ENCODE measurements at regions not wholly inside any gene's neighbourhood (a gene's known extent, or its start where the extent isn't known, plus 50 kb on each side); places are given as distances from the start of the nearest gene placed in this dataset.

DNA sequence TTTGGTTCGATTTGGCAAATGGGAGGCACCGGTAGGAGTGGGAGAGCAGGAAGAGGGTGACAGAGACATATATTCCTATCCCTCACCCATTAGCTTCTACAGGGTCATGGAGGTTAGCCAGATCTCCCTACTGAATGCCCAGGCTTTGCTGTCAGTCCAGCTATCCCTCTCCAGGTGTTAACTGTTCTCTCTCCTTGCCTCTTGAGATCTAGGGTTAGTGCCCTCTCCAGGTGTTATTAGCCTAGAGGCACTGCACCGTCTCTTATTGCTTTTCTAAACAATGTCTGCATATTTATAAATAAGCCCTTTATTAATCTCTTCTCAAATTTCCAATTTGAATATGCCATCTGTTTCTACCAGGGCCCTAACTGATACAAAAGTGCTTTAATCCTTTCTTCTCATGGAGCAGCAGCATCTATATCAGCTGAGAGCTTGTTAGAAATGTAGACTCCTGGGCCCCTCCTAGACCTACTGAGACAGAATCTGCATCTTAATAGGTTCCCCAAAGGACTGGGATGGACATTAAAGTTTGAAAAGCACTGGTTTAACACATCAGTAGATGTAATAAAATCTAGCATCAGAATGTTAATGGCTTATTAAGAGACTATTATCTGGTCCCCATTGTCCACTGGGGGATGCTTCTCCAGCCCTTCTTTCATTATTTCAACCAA, 322.5 kb upstream of the SLC24A2 start:
- no peak for DNase-seq

DNA sequence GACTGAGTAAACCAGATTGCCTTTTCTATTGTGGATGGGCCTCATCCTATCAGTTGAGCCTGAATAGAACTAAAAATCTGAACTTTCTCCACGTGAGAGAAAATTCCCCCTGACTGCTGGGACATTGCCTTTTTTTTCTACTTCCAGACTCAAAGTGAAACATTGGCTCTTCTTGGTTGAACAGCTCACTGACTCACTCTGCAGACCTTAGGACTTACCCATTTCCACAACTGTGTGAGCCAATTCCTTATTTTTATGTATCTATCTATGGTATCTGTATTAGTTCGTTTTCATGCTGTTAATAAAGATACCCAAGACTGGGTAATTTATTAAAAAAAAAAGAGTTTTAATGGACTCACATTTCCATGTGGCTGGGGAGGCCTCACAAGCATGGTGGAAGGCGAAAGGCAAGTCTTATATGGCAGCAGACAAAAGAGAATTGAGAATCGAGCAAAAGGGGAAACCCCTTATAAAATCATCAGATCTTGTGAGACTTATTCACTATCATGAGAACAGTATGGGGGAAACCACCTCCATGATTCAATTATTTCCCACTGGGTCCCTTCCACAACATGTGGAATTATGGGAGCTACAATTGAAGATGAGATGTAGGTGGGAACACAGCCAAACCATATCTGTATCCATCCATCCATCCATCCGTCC, 306.7 kb upstream of the SLC24A2 start:
- no peak for DNase-seq

DNA sequence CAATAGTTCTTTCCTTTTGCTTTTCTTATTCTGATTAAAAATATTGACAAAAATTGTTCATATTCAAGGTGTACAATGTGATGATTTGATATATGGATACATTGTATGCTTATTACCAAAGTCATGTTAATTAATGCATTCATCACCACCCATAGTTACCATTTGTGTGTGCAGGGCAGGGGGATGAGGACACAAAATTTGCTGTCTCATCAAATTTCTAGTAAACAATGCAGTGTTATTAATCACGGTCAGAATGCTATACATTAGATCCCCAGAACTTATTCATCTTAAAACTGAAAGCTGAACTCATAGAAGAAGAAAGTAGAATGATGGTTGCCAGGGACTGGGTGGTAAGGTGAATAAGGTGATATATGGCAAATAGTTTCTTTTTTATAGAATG, 303.7 kb upstream of the SLC24A2 start:
- DNase-seq: no peak

DNA sequence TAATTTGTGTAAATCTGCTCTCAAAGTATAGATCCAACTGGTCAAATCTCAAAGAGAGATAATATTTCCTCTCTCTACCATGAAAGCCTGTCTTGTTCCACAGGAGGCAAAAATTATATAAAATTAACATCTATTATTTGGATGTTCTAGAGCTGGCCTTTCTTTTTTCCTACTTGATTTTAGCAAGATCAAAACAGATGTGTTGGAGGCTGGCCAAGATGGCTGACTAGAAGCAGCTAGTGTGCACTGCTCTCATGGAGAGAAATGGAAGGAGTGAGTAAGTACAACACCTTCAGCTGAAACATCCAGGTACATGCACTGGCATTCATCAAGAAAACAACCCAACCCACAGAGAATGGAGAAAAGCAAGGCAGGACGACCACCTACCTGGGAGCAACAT, 298.6 kb upstream of the SLC24A2 start:
- no peak for DNase-seq

DNA sequence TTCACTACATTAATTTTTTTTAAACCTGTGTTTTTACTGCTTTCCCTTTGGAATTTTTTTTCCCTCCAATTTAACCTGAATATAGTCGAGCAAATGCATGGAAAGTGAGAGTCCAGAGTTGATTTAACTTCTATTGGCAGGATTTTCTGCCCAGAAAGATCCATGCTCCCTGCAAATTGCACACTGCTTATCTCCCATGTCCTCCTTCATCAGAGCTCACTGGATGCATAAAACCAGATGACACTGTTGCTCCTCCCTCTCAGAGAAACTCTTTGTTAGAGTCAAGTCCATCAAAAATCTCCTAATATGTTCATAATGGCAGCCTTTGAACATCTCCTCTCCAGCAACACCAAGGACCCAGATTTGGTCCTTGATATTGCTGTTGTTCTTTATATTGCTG, 297.0 kb upstream of the SLC24A2 start:
- no peak for DNase-seq

DNA sequence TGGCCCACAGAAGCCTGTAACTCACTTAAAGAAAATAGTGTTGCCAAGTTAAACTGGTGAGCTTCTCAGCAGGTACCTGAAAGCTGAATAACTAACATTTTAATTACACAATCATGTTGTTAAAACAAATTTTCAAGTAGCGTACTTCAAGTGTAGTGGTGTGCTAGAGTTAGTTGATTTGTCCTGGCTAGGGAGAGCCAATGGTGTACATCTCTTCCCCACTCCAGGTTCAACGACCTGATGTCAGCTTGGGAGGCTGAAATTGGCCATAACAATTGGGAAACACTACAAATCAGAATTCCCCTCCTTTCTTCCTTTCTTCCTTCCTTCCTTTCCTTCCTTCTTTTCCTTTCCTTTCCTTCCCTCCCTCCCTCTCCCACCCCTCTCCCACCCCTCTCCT, 295.3 kb upstream of the SLC24A2 start:
- no peak for DNase-seq

DNA sequence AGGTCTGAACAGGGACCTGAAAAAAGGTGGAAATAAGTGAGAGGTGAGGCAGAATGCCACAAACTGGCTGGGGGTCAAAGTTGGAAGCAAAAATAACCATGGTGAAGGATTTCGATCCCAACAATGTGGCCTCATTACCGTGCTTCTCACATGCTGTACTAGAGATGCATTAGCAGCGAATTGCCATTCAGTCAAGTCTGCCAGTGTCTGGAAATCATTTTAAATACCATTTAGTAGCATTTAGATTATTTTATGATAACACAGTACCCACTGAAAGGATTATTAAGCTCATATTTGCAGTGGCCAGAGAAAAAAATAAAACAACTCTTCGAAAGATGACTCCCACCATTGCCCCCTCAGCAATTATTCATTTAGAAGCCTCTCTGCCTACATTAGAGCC, 294.6 kb upstream of the SLC24A2 start:
- no peak for DNase-seq

DNA sequence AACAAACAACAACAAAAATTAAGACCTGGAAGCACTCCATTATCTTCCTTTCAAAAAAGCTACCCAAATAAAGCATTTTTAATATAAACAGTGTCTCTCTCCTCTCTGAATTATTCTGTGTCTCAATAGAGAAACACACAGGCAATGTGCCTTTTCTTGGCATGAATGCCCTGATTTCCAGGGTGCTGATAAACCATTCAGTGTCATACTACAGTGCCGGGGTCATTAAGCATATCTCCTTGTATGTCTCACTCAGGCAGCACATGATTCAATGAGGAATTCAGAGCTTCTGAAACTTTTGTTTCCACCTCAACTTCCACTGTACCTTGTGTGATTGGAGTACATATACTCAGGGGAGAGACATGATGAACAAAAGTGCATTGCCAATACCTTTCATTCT, 294.0 kb upstream of the SLC24A2 start:
- DNase-seq: no peak

DNA sequence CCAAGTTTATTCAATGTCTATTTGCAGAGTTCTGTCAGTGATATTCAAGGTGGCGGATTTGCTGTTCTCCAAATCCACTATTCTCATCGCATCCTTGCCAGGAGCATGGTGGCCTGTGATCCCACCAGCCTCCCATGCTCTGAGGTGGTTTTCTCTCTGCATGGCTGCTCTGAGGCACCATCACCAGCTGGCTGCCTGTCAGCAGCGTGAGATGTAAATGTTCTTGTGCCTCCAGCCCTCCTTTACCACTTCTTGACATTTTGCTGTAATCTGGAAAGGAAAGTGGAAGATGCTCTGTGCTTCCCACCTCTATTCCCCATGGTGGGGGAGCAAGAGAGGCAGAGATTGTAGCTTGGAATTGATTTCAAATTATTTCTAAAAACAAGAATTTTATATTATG, 293.6 kb upstream of the SLC24A2 start:
- DNase-seq: no peak

DNA sequence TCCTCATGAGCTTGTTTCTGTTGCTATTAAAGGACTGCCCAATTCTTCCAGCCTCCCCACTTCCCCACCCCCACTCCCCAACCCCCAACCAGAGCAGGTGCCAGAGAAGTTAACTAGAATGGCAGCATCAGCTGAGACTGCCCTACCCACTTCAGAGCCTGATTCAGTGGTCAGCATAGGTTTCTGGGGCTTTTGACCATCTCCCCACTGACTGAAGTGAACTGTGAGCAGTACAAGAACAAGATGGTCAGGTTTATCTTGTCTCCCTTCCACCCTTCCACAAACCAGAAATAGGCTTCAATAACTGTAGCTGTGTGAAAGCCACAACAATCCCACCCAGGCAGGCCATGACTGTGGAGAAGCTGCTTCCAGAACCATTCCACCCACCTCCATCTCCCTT, 289.4 kb upstream of the SLC24A2 start:
- no peak for DNase-seq

DNA sequence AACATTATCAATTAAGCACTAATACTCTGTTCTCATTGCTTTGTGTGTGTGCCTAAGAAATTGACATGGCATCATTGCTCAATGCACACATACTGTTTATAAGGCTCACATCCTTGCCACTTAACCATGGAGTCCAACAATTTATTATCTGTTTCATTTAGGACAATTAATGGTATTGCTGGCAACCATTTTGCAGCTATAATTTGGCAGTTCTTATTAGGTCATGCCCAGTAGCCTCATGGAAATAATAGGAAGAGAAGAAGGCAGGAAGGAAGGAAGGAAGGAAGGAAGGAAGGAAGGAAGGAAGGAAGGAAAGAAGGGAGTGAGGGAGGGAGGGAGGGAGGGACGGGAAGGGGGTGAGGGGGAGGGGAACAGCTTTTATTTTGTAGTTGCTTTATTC, 285.5 kb upstream of the SLC24A2 start:
- DNase-seq: no peak

DNA sequence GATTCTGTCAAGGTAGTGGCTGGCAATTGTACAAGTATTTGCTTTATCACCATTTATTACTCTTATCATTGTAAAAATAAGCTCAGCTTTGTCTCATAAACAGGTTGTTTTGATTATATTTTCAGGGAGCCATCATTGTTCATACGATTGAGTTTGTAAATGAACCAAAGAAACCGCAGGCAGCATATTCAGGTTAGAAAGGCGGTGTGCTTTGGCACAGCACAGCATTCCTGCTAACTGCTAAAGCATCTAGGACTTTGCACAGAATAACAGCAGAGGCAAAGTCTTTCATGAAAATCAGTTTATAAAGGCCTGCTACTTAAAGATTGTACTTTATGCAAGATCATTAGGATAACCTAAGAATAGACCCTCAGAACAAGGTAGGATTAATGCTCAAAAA, 281.5 kb upstream of the SLC24A2 start:
- DNase-seq: no peak

DNA sequence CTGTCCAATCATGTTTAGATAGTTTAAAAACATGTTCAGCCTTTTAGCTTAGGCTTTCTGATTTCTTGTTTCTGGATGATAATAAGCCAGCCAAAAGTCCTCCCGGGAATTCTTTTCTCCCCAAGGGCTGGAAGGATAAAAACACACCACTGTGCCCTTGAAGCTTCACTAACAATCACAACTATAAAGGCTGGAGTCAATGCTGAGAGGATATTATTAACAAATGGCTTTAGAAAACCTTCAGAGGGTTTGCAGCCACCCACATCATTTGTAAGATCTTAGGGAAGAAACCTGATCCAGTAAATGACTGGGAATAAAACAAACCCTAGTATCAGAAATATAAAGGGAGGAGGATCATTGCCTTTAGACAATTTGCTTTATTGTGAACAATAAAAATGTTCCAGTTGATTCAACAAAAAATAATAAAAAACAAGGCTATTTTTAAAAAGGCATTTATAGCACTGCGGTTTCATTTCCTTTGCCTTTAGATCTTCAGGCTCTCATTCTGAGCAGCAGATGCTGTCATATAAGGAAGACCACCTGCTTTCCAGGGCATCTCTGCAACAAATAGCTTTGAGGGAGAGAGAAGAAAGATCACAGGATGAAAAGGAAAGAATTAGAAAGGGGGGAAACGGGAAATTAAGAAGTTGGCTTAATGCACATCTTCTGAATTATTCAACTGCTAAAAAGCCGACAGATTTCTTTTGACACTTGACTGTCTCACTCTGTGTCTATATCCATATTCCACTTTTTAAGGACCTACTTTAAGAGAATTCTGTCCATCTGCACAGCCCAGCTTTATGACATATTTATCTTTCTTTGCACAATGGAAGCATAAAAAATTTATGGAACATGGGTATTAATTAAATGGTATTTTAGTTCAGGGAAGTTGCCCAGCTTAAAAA, 277.2 kb upstream of the SLC24A2 start:
- no peak for DNase-seq

DNA sequence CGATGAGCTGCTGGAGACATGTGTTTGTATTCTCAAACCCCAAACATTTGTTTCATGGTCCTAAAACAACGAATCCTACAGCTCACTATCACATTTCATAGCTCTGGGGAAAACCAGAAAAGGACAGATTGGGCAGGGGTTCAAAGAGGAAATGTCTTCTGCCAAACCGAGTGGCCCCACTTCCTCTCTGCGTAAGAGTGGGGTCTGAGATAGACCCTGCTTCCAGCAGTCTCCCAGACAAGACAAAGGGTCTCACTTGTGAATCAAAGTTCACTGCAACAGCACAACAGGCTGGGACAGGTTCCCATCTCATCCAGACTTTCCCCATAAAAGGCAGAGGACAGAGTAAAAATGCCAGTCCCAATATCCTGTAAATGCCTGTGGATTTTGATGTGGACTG, 276.2 kb upstream of the SLC24A2 start:
- DNase-seq: no peak

DNA sequence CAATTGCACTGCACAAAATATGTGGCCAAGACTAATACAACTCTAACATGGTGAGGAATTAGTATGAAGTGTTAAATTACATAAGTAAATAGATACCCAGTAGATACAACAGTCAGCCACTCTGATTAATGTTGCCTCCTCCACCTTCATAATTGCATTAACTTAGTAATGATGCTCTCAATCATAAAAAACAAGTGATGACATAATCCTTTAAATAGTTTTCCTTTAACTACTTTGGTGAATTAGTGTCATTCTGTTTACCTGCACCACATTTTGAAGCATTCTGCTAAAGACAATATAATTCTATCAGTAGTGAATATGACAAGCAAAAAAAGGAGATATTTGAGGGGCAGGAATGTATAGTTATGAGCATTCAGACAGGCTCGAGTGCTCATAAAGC, 265.9 kb upstream of the SLC24A2 start:
- DNase-seq: no peak

DNA sequence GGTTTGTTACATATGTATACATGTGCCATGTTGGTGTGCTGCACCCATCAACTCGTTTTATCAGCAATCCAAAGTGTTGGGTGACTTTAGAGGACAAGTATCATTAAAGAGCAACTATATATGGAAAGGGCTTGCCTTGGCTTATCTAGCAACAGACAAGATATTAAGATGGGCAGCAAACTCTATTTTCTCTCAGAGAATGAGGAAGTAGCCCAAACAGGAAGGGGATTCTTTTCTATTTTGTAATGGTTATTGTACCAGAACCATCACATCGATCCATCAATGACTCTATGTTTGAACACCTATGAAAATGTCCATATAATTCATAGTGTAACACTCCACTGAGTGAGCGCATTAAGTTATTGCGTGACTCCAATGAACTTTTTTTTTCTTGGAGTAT, 260.1 kb upstream of the SLC24A2 start:
- no peak for DNase-seq

DNA sequence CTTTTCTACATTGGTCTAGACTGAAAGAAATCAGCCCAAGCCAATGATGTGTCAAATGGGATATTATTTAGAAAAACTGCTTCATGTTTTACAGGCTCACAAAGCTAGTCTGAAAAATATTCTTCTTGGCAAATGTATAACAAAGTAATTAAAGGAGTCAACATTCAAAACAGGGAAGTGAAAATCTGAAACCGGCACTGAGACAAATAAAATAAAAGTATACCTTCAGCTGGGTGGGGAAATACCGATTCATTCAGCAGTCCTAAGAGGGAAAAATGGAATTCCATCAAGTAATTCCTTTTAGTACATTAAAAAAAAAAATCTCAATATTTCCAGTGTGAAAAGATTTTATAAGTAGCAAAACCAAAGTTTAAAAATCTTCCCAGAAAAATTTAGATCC, 259.6 kb upstream of the SLC24A2 start:
- no peak for DNase-seq

DNA sequence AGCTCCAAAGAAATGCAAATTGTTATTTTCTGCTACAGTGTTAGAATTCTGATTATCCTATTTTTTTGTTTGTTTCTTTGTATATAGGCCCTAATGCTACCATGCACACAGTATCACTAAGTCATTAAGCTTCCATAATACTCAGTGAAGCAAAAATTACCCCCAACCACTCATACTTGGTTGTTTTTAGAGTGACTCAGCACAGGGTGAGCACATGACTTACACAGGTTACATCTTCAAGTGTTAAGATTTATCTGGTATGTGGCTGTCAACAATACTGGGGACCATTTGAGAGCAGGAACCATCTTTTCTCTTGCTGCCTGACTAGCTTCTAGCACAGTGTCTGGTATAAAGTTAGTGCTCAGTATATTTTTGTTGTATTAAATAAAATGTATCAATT, 255.8 kb upstream of the SLC24A2 start:
- DNase-seq: no peak

DNA sequence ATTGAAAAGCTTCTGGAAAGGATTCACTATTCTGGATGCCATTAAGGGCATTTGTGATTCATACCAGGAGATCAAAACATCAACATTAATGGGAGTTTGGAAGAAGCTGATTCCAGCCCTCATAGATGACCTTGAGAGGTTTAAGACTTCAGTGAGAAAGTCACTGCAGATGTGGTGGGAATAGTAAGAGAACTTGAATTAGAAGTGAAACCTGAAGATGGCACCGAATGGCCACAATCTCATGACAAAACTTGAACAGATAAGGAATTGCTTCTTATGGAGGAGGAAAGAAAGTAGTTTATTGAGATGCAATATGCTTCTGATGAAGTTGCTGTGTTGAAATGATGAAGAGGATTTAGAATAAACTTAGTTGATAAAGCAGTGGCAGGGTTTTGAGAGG, 254.6 kb upstream of the SLC24A2 start:
- no peak for DNase-seq

DNA sequence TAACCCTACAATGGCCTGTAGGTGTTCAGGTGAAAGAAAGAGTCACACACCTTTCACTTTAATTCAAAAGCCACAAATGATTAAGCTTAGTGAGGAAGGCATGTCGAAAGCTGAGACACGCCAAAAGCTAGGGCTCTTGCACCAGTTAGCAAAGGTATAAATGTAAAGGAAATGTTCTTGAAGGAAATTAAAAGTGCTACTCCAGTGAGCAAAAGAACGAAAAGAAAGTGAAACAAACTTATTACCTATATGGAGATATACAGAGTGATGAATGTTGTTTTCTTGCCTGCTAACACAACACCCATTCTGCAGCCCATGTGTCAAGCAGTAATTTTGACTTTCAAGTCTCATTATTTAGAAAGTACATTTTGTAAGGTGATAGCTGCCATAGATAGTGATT, 254.2 kb upstream of the SLC24A2 start:
- no peak for DNase-seq

DNA sequence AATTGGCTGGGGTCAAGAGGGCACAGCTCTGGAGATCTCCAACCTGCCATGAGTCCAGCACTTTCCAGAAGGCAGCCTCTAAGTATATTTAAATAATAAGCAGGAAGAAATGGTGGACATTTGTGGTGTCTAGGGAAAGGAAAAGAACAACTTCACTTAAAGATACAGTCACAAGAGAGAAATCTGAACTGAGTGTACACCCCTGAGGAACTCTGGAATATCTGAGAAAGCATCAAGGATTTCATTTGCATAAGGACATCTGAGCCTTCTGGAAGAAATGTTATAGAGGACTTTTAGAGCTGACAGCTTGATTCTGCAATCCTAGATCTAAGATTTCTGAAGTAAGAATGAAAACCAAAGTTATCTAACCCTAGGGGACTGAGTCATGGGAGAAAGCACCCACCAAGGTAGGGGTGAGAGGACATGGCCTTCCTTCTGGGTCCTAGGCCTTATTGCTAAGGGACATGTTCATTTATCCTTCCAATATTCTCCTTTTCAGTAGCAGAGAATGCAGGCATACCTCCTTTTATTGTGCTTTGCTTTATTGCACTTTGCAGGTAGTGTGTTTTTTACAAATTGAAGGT, 253.4 kb upstream of the SLC24A2 start:
- no peak for DNase-seq

DNA sequence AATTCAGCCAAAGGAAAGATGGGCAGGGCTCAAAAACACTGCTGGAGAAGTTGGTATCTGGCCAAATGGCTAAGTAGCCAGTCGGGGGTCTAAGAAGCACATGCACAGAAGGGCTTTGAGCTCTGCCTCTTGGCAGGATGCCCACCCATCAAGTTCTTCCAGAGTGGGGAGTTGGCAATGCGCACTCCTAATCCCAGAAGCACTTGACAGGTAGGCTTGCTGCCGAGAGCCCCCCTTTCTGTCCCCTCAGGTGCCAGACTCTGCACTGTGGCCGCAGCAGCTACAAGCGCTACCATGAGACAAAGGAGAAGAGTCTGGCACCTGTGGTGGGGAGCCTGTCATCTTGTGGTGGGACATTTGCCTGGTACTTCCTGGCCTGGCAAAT, 252.9 kb upstream of the SLC24A2 start:
- no peak for DNase-seq

DNA sequence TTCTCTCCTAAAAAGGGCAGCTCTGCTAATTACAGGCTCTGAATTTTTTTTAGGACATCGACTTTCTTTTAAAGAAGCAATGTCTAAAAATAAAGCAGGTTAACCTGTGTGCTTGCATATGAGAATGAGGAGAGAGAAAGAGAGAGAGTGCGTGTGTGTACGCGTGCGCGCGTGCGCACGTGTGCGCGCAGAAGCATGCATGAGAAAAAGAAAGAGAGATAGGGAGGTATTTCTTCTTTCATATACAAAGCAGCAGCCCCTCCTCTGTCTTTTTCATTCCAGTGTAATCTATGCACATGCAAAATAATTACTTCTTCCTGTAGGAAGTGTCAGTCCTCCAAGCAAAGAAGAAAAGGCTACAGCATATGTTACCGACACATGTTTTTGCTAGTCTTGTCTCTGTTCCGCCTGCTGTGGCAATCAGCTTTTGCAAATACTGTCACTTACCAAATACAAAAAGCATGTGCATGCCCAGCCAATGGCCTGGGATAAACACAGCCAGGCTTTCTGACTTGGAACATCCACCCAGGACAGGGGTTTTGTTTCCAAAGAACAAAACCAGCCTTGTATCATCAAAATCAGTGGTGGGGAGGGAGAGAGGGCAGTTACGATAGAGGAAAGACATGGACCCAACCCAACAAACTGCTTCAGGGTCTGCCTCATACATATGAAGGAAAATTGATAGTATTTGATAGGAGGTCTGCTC, 252.3 kb upstream of the SLC24A2 start:
- no peak for DNase-seq
